Caki2 (cell line): ENCODE measurements at regions not wholly inside any gene's neighbourhood (a gene's known extent, or its start where the extent isn't known, plus 50 kb on each side); places are given as distances from the start of the nearest gene placed in this dataset.

Source experiments
- DNase-seq: peaks from one replicate; pipeline ENCODE4 v3.0.0-alpha.2; 2015; ENCODE audit warnings: low read depth
- in situ Hi-C: cut with HindIII; loops from 2 replicates; pipeline ENCODE4 v1.10.0; 2016; ENCODE audit warnings: low sequenced_read_pairs, low pct_unique_long_range_greater_than_20kb, mixed read lengths

DNA sequence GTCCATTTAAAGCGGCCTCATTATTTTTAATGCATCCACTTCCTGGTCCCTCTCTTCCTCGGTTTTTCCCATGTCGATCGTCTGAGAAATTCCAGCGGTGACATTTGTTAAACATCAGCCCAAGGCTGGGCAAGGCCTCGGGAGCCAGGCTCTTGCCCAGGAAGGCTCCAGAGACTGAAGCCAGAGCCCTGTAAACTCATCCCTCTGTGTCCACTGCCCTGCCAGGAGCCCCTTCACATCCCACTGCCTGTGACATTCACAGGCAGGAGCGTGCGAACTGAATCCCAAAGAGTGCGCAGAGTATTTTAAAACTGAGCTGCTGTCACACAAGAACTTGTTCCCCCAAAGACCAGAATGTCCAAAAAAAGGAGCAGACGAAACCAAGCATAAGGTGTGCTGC is 56.5 kb upstream of the ANO1 start:
- in situ Hi-C loops: no loop called here

DNA sequence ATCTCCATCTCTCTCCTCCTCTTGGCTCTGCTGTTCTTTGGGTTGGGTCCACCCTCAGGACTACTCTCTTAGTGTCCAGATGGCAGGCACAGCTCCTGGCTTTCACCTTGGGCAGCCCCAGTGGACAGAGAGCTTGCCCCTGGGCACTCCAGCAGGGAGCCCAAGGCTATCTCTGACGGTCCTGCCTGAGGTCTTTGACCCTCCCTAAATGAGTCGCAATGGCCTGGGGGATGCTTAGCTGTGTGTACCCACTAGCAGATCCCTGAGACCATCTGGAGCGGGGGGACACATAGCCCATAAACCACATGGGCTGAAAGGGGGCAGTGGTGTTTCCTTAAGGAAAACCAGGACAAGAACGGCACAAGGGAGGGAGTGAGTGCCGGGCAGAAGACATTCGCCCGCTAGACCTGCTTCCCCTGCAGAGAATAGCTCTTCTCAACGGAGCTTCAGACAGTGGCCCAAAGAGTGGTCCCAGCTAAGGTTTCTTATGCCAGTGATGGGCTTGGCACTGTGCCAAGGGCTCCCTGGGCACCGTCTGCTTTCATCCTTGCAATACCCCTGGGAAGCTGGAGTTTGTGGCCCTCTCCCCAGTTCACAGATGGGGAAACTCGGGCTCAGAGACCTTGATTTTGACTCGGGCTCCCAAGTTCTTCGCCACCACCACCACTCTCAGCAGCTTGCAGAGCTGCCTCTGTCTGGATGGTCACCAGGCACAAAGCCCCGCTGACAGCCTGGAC is 53.9 kb upstream of the ANO1 start:
- no peak for DNase-seq
- in situ Hi-C loops: no loop called here

More for the DNA sequence above, 56.5 kb upstream of the ANO1 start:
- DNase-seq: no peak

DNA sequence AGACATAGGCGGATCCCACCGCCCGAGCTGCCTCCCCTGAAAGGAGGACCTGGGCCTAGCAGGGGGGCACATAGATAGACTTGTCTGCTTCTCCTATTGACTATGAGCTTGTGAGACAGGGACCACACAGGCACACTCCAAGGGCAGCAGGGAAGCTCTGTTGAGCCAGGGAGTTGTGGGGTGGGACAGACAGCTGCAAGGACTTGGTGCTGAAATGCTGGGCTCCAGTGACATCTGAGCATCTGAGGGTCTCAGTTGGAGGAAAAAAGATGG is 53.4 kb upstream of the ANO1 start:
- in situ Hi-C loops: no loop called here
- DNase-seq: no peak

DNA sequence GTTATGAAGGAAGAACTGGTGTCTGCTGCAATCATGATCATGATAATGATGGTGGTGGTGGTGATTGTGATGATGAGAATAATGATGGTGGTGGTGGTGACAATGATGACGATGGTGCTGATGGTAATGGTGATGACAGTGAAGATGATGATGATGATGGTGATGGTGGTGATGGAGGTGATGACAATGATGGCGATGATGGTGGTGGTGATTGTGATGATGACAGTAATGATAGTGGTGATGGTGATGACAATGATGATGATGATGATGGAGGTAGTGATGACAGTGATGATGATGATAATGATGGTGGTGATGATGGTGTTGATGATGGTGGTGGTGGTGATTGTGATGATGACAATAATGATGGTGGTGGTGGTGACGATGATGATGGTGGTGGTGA is 52.8 kb upstream of the ANO1 start:
- in situ Hi-C loops: no loop called here
- no peak for DNase-seq

DNA sequence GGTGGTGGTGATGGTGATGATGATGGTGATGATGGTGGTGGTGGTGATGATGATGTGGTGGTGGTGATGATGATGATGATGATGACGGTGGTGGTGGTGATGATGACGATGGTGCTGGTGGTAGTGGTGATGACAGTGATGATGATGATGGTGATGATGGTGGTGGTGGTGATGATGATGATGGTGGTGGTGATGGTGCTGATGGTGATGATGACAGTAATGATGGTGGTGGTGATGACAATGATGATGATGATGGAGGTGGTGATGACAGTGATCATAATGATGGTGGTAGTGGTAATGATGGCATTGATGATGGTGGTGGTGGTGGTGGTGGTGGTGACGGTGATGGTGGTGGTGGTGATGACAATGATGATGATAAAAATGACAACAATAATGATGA is 52.1 kb upstream of the ANO1 start:
- in situ Hi-C loops: no loop called here
- no peak for DNase-seq

DNA sequence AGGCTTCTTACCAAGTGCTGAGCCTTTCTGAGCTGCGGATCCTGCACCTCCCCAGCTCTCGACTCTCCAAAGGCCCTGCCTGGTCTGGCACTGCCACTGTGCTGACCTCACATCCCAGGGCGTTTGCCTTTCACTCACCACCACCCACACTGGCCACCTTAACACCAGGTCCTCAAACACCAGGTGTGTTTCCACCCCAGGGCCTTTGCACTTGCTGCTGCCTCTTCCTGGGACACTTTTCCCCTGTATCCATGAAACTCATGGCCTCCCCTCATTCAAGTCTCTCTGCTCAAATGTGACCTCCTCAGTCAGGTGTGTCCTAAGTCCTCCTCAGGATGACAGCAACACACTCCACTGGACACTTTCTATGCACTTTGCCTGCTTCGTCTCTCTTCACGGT is 51.4 kb upstream of the ANO1 start:
- in situ Hi-C loops: no loop called here
- DNase-seq: no peak

DNA sequence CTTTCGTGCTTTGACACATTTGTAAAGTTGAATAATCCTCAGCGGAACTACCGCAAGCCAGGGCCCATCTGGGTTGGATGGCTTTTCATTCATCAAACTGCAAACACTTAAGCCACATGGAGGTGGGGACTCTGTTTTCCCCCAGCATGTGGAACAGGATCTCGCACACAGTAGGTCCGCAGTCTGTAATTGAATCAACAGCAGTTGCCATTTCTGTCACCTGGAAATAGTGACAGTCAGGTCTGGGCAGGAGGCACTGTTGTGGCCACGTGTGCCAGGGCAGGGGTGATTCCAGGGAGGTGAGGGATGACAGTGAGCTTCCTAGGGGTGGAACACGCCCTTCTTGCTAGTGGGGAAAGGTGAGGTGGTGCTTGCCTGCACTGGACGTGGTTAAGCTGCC is 50.7 kb upstream of the ANO1 start:
- in situ Hi-C loops: no loop called here
- DNase-seq: no peak

DNA sequence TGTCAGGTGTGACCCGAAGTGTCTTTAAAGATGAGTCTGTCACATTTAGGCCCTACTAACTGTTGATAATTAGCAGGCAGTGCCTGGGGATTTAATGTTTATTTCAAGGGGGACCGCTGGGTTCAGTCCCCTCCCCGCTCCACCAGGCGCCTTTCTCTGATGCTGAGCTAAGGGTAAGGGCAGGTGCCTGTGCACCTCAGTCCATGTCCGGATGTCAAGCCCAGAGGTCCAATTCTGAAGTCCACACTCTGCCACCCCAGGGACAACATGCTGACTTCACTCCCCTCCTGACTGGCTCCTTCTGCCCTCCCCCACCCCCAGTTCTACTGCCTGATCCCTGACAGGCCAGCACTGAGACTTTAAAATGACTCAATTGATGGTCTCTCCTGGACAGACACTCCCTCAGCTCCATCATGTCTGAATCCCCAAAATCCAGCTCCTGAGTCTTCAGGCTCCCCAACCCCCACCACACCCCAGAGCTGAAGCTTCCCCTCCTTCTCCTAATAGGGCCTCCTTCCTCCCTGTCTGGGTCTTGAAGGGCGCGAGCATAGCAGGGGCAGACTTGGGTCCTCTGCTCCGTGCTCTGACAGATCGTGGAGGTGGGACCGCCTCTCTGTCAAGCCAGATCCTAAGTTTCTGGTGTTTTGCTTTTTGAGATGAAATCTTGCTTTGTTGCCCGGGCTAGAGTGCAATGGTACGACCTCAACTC is 49.8 kb upstream of the ANO1 start:
- in situ Hi-C loops: no loop called here

More for the DNA sequence above, 49.8 kb upstream of the ANO1 start:
- DNase-seq: no peak
